HepG2 (cell line): ENCODE measurements at regions not wholly inside any gene's neighbourhood (a gene's known extent, or its start where the extent isn't known, plus 50 kb on each side); places are given as distances from the start of the nearest gene placed in this dataset.

Experiments
- CERS6 ChIP-seq: sonication (generic); formaldehyde crosslinking; IDR thresholded peaks from 2 replicates; pipeline ENCODE4 v1.5.0; 2020; ENCODE audit warnings: missing genetic modification reagents
- CSRNP1 ChIP-seq: sonication (generic); formaldehyde crosslinking; IDR thresholded peaks from 2 replicates; pipeline ENCODE4 v1.8.1; 2023; ENCODE audit warnings: mild to moderate bottlenecking, missing genetic modification reagents
- ZNF574 ChIP-seq: sonication (generic); formaldehyde crosslinking; IDR thresholded peaks from 2 replicates; pipeline ENCODE4 v1.4.0; 2020; ENCODE audit warnings: missing genetic modification reagents
- TF ChIP-seq, protein P1 (sequence below): sonication (generic); formaldehyde crosslinking; IDR thresholded peaks from 2 replicates; pipeline ENCODE4 v1.9.0; 2021; ENCODE audit warnings: missing genetic modification reagents, borderline replicate concordance

- TF ChIP-seq ZNF574 (CRISPR knock-in tag) (no peak), CERS6 (CRISPR knock-in tag) (no peak), CSRNP1 (CRISPR knock-in tag) (no peak)
- TF ChIP-seq, protein P1, sequence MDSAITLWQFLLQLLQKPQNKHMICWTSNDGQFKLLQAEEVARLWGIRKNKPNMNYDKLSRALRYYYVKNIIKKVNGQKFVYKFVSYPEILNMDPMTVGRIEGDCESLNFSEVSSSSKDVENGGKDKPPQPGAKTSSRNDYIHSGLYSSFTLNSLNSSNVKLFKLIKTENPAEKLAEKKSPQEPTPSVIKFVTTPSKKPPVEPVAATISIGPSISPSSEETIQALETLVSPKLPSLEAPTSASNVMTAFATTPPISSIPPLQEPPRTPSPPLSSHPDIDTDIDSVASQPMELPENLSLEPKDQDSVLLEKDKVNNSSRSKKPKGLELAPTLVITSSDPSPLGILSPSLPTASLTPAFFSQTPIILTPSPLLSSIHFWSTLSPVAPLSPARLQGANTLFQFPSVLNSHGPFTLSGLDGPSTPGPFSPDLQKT (CRISPR knock-in tag), result no peak
These were observed 388.3 kb downstream of the PDGFC start (continued) for GRCh38 chr4:156583265-156583664.
